Left ventricle myocardium inferior (tissue), 1 donor: ENCODE measurements at regions not wholly inside any gene's neighbourhood (a gene's known extent, or its start where the extent isn't known, plus 50 kb on each side); places are given as distances from the start of the nearest gene placed in this dataset.

Source experiments
- DNase-seq: peaks from one replicate; pipeline ENCODE4 v3.0.0-alpha.2; 2020
- H3K27ac ChIP-seq: fragments of 200-600 bp; replicated peaks from 2 replicates; pipeline ENCODE4 v1.8.0; 2021
- H3K27me3 ChIP-seq: fragments of 200-600 bp; 2 replicates; pipeline ENCODE4 v1.8.0; 2021; ENCODE audit warnings: low read depth
- H3K36me3 ChIP-seq: fragments of 200-600 bp; 2 replicates; pipeline ENCODE4 v1.8.0; 2021
- H3K4me1 ChIP-seq: fragments of 200-600 bp; 2 replicates; pipeline ENCODE4 v1.8.0; 2021
- H3K4me3 ChIP-seq: fragments of 200-600 bp; 2 replicates; pipeline ENCODE4 v1.8.0; 2021; ENCODE audit warnings: mild to moderate bottlenecking, moderate library complexity
- H3K9me3 ChIP-seq: fragments of 200-600 bp; replicated peaks from 2 replicates; pipeline ENCODE4 v1.8.0; 2021
- CTCF ChIP-seq: fragments of 200-600 bp; IDR thresholded peaks from 2 replicates; pipeline ENCODE4 v1.8.0; 2021; ENCODE audit warnings: antibody characterized with exemption, mild to moderate bottlenecking, borderline replicate concordance
- intact Hi-C: fragments of 100-400 bp; cut with micrococcal nuclease; formaldehyde crosslinking; loops from one replicate; pipeline ENCODE4 v1.11.0; 2022
- donor health status: DM: no; HTN: yes; CAD: no; lungs with severe emphysema.

GRCh38 chr11:64458997-64459396, 96.7 kb upstream of the SLC22A11 start:
- no peaks in the 10 kb centered on the region for H3K9me3 ChIP-seq
- no peak for DNase-seq
- TF ChIP-seq CTCF: no peak
- peaks cover 49% of the 10 kb centered on the region for H3K27me3 ChIP-seq
- H3K4me1 ChIP-seq: no peaks in the 10 kb centered on the region
- no peaks in the 10 kb centered on the region for H3K36me3 ChIP-seq
- no peak overlapping the region for H3K4me3 ChIP-seq
- intact Hi-C loops: no loop called here
- no peak overlapping the region for H3K27ac ChIP-seq

GRCh38 chr11:64459609-64460008, 96.1 kb upstream of the SLC22A11 start:
- H3K4me1 ChIP-seq: no peaks in the 10 kb centered on the region
- no peaks in the 10 kb centered on the region for H3K9me3 ChIP-seq
- TF ChIP-seq CTCF: no peak
- H3K36me3 ChIP-seq: no peaks in the 10 kb centered on the region
- intact Hi-C loops: no loop called here
- no peak overlapping the region for H3K27ac ChIP-seq
- no peak for DNase-seq
- peaks cover 47% of the 10 kb centered on the region for H3K27me3 ChIP-seq
- no peak overlapping the region for H3K4me3 ChIP-seq

- peaks cover 49% of the 10 kb centered on the region for H3K27me3 ChIP-seq
- intact Hi-C loops: no loop called here
- TF ChIP-seq CTCF: no peak
- no peak overlapping the region for H3K27ac ChIP-seq
- H3K4me3 ChIP-seq: no peak overlapping the region
- H3K9me3 ChIP-seq: no peaks in the 10 kb centered on the region
- H3K4me1 ChIP-seq: no peaks in the 10 kb centered on the region
- no peaks in the 10 kb centered on the region for H3K36me3 ChIP-seq
- DNase-seq: no peak
Measured at GRCh38 chr11:64461081-64461480, 94.7 kb upstream of the SLC22A11 start.

GRCh38 chr11:64466115-64466718, 89.5 kb upstream of the SLC22A11 start:
- Histone ChIP-seq H3K36me3 (no peaks in the 10 kb centered on the region), H3K9me3 (peaks cover 11% of the 10 kb centered on the region), H3K27me3 (peaks cover 59% of the 10 kb centered on the region), H3K4me1 (no peaks in the 10 kb centered on the region), H3K4me3 (no peak overlapping the region), H3K27ac (no peak overlapping the region)
- no peak for DNase-seq
- TF ChIP-seq CTCF: no peak
- intact Hi-C loops: no loop called here

- Histone ChIP-seq H3K9me3 (peaks cover 11% of the 10 kb centered on the region), H3K27me3 (peaks cover 85% of the 10 kb centered on the region), H3K4me3 (no peak overlapping the region), H3K4me1 (no peaks in the 10 kb centered on the region), H3K36me3 (no peaks in the 10 kb centered on the region), H3K27ac (no peak overlapping the region)
- TF ChIP-seq CTCF: no peak
- intact Hi-C loops: no loop called here
- DNase-seq: no peak
Measured at GRCh38 chr11:64469288-64469687, 86.5 kb upstream of the SLC22A11 start.
